GM12878 (cell line): ENCODE measurements at regions not wholly inside any gene's neighbourhood (a gene's known extent, or its start where the extent isn't known, plus 50 kb on each side); places are given as distances from the start of the nearest gene placed in this dataset.

Experiments
- ATAC-seq: fragments of 200-7000 bp; cut with Tn5 transposase; 3 replicates; pipeline ENCODE4 v1.9.1; 2020; ENCODE audit warnings: mild to moderate bottlenecking, moderate library complexity
- BruUV-seq: library from RNA; stranded (reverse); fragments of 400-500 nt; replicated peaks from 2 replicates; lab custom pipeline; 2021; lab: Mats Ljungman, UMichigan
- CTCF ChIA-PET: fragments of 300-600 bp; sonication (Branson Sonifier 250); formaldehyde crosslinking; extraction: SDS; loops from one replicate; lab custom pipeline; 2021; ENCODE audit warnings: inconsistent platforms; lab: Yijun Ruan, JAX
- POLR2A ChIA-PET: fragments of 350-600 bp; formaldehyde crosslinking; extraction: SDS; loops from one replicate; lab custom pipeline; 2021; ENCODE audit warnings: inconsistent platforms; lab: Charles Lee
- RAD21 ChIA-PET: fragments of 300-600 bp; sonication (Branson Sonifier 250); formaldehyde crosslinking; loops from one replicate; lab custom pipeline; 2023; ENCODE audit warnings: antibody characterized with exemption; ENCODE audit not compliant: unreplicated experiment; lab: Charles Lee
- SMC1A ChIA-PET: fragments of 300-600 bp; sonication (Branson Sonifier 250); formaldehyde crosslinking; loops from one replicate; lab custom pipeline; 2023; ENCODE audit not compliant: unreplicated experiment, uncharacterized antibody; lab: Charles Lee
- DNase-seq: peaks from one replicate; pipeline ENCODE4 v3.0.0-alpha.2; 2011; ENCODE audit warnings: low read depth, low spot score
- FAIRE-seq: peaks from 3 replicates; lab custom pipeline; 2011; peaks lifted over from hg19 to GRCh38; lab: Jason Lieb, UNC
- H2AFZ ChIP-seq: 2 replicates; pipeline ENCODE4 v1.6.0; 2011; ENCODE audit warnings: low read depth, low read length, control low read depth; ENCODE audit not compliant: control insufficient read depth
- H3K27ac ChIP-seq: 2 replicates; pipeline ENCODE4 v1.5.1; 2011; ENCODE audit warnings: control low read depth; ENCODE audit not compliant: control insufficient read depth, insufficient read depth
- H3K27me3 ChIP-seq, 2 experiments: replicated peaks in 1 of 2; 2 replicates each; pipeline versions ENCODE4 v1.6.0 to v1.6.1; 2011; ENCODE audit warnings: low read length in 1 of 2; ENCODE audit not compliant: control insufficient read depth in 2 of 2, insufficient read depth in 2 of 2
- H3K36me3 ChIP-seq, 2 experiments: 2 replicates each; pipeline ENCODE4 v1.5.1; 2011; ENCODE audit warnings: low read length in 1 of 2; ENCODE audit not compliant: control insufficient read depth in 2 of 2, insufficient read depth in 2 of 2
- H3K4me1 ChIP-seq: 2 replicates; pipeline ENCODE4 v1.6.1; 2011; ENCODE audit warnings: mild to moderate bottlenecking, low read length, moderate library complexity, mixed read lengths; ENCODE audit not compliant: control insufficient read depth, insufficient read depth
- H3K4me2 ChIP-seq: 2 replicates; pipeline ENCODE4 v1.6.0; 2011; ENCODE audit warnings: control low read depth; ENCODE audit not compliant: control insufficient read depth, insufficient read depth
- H3K4me3 ChIP-seq: fragments of 200-600 bp; sonication (generic); 2 replicates; pipeline ENCODE4 v1.5.1; 2016
- H3K79me2 ChIP-seq: 2 replicates; pipeline ENCODE4 v1.6.0; 2011; ENCODE audit warnings: low read length; ENCODE audit not compliant: control insufficient read depth, insufficient read depth
- H3K9ac ChIP-seq: 2 replicates; pipeline ENCODE4 v1.8.0; 2011; ENCODE audit warnings: low read length, control low read depth, mixed read lengths; ENCODE audit not compliant: control insufficient read depth, insufficient read depth
- H3K9me3 ChIP-seq: replicated peaks from 3 replicates; pipeline ENCODE4 v1.5.1; 2011; ENCODE audit warnings: mild to moderate bottlenecking, low read length; ENCODE audit not compliant: control insufficient read depth, insufficient read depth
- H4K20me1 ChIP-seq: 2 replicates; pipeline ENCODE4 v1.6.0; 2011; ENCODE audit not compliant: control insufficient read depth, insufficient read depth
- CBX5 ChIP-seq: sonication (generic); IDR thresholded peaks from 2 replicates; pipeline ENCODE4 v1.6.1; 2016; ENCODE audit warnings: low read depth, moderate library complexity, mild to moderate bottlenecking, inconsistent platforms
- MTA3 ChIP-seq: IDR thresholded peaks from 2 replicates; pipeline ENCODE4 v1.6.1; 2012; ENCODE audit warnings: low read length, inconsistent platforms, borderline replicate concordance
- PAX8 ChIP-seq: fragments of 450-650 bp; IDR thresholded peaks from 2 replicates; pipeline ENCODE4 v1.6.1; 2017; ENCODE audit warnings: mild to moderate bottlenecking, moderate library complexity
- SMARCA5 ChIP-seq: fragments of 450-650 bp; IDR thresholded peaks from 2 replicates; pipeline ENCODE4 v1.6.1; 2017; ENCODE audit warnings: mild to moderate bottlenecking
- TCF12 ChIP-seq: IDR thresholded peaks from 2 replicates; pipeline ENCODE4 v1.6.1; 2011; ENCODE audit warnings: low read depth, mild to moderate bottlenecking, low read length
- TCF7 ChIP-seq: IDR thresholded peaks from 2 replicates; pipeline ENCODE4 v1.6.1; 2014; ENCODE audit warnings: antibody characterized with exemption, borderline replicate concordance
- YY1 ChIP-seq: IDR thresholded peaks from 2 replicates; pipeline ENCODE4 v1.6.1; 2011; ENCODE audit warnings: low read depth, mild to moderate bottlenecking, low read length
- WGBS: methylation state at CpG from one replicate; pipeline ENCODE4 v1.1.6; 2016; ENCODE audit warnings: low lambda C conversion rate; ENCODE audit not compliant: insufficient replicate concordance, insufficient coverage; ENCODE audit errors: missing lambda C conversion rate; 5-methylcytosine and 5-hydroxymethylcytosine counted together
- in situ Hi-C: fragments of 300-500 bp; cut with MboI; formaldehyde crosslinking; loops from 9 replicates; pipeline ENCODE4 v1.14.3; 2018; ENCODE audit warnings: mixed read lengths
- intact Hi-C: fragments of 100-400 bp; cut with micrococcal nuclease; formaldehyde crosslinking; loops from one replicate; pipeline ENCODE4 v1.14.2; 2022; ENCODE audit not compliant: unreplicated experiment
- TF ChIP-seq, protein P1 (sequence below): fragments of 450-650 bp; IDR thresholded peaks from 2 replicates; pipeline ENCODE4 v1.6.1; 2017; ENCODE audit warnings: mild to moderate bottlenecking, moderate library complexity

DNA sequence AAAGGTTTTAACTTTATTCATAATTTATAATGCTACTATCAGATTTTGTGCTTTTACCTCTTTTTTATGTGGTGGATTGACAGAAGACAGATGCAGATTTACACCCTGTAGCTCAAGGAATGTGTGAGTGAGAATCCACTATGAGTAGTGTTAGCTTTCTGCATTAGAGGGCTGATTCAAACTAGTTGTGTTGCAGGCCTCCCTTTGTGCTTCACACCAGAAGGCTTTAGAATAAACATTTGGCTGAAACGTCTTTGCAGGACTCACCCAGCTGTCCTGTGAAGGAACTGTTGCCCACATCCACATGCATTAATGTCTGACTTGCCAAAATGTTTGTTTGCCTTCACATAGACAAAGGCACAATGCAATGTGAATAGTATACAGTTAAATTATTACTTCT is 127.0 kb downstream of the PCDH7 start:
- in situ Hi-C loops: no loop called here
- Histone ChIP-seq H3K4me3 (no peak overlapping the region), H3K27me3 (no peaks in the 10 kb centered on the region), H4K20me1 (no peaks in the 10 kb centered on the region), H3K9me3 (no peaks in the 10 kb centered on the region), H3K36me3 (no peaks in the 10 kb centered on the region), H3K9ac (no peak overlapping the region), H3K4me1 (no peaks in the 10 kb centered on the region), H3K27ac (no peak overlapping the region), H3K4me2 (no peak overlapping the region), H2AFZ (no peak overlapping the region), H3K79me2 (no peaks in the 10 kb centered on the region)
- ChIA-PET SMC1A (no interaction called here), POLR2A (no interaction called here), CTCF (no interaction called here), RAD21 (no interaction called here)
- DNase-seq (no peak), FAIRE-seq (no peak), ATAC-seq (no peak)
- BruUV-seq: no TSS peak
- intact Hi-C loops: no loop called here
- no peak for TF ChIP-seq YY1
- TF ChIP-seq TCF12: no peak
- TF ChIP-seq MTA3: no peak
- no peak for TF ChIP-seq SMARCA5
- TF ChIP-seq, protein P1, sequence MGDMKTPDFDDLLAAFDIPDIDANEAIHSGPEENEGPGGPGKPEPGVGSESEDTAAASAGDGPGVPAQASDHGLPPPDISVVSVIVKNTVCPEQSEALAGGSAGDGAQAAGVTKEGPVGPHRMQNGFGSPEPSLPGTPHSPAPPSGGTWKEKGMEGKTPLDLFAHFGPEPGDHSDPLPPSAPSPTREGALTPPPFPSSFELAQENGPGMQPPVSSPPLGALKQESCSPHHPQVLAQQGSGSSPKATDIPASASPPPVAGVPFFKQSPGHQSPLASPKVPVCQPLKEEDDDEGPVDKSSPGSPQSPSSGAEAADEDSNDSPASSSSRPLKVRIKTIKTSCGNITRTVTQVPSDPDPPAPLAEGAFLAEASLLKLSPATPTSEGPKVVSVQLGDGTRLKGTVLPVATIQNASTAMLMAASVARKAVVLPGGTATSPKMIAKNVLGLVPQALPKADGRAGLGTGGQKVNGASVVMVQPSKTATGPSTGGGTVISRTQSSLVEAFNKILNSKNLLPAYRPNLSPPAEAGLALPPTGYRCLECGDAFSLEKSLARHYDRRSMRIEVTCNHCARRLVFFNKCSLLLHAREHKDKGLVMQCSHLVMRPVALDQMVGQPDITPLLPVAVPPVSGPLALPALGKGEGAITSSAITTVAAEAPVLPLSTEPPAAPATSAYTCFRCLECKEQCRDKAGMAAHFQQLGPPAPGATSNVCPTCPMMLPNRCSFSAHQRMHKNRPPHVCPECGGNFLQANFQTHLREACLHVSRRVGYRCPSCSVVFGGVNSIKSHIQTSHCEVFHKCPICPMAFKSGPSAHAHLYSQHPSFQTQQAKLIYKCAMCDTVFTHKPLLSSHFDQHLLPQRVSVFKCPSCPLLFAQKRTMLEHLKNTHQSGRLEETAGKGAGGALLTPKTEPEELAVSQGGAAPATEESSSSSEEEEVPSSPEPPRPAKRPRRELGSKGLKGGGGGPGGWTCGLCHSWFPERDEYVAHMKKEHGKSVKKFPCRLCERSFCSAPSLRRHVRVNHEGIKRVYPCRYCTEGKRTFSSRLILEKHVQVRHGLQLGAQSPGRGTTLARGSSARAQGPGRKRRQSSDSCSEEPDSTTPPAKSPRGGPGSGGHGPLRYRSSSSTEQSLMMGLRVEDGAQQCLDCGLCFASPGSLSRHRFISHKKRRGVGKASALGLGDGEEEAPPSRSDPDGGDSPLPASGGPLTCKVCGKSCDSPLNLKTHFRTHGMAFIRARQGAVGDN: no peak
- TF ChIP-seq CBX5: no peak
- no peak for TF ChIP-seq PAX8
- no peak for TF ChIP-seq TCF7
- 5% methylated on average over 1 of the region's 1 CpG for whole genome bisulfite sequencing
